Common myeloid progenitor, CD34-positive (primary cell): ENCODE measurements at regions not wholly inside any gene's neighbourhood (a gene's known extent, or its start where the extent isn't known, plus 50 kb on each side); places are given as distances from the start of the nearest gene placed in this dataset.

Source experiments
- CTCF ChIA-PET: fragments of 350-600 bp; sonication (Branson Sonifier 250); formaldehyde crosslinking; loops from one replicate; lab custom pipeline; 2021; ENCODE audit warnings: antibody characterized with exemption; lab: Charles Lee
- POLR2A ChIA-PET: fragments of 350-600 bp; sonication (Branson Sonifier 250); formaldehyde crosslinking; loops from one replicate; lab custom pipeline; 2021; ENCODE audit warnings: antibody characterized with exemption; lab: Charles Lee
- DNase-seq, 3 donors: peaks; one replicate each; pipeline versions ENCODE4 v3.0.0 to v3.0.0-alpha.2; 2013
- H3K27ac ChIP-seq, 2 experiments: 1 replicate in 1 of 2; 2 replicates in 1 of 2; pipeline ENCODE4 v1.7.0; 2013; ENCODE audit warnings: inconsistent platforms in 2 of 2, low read length in 2 of 2, mild to moderate bottlenecking in 2 of 2, low read depth in 1 of 2, moderate library complexity in 1 of 2; ENCODE audit not compliant: severe bottlenecking in 2 of 2, insufficient read depth in 1 of 2, poor library complexity in 1 of 2
- H3K27me3 ChIP-seq, 5 experiments: replicated peaks in 2 of 5; 1 replicate in 3 of 5; 2 replicates in 2 of 5; pipeline versions ENCODE4 v1.6.1 to v1.7.0; 2013; ENCODE audit warnings: low read length in 4 of 5, mild to moderate bottlenecking in 2 of 5, moderate library complexity in 2 of 5, inconsistent platforms in 1 of 5; ENCODE audit not compliant: insufficient read depth in 5 of 5, control insufficient read depth in 4 of 5
- H3K36me3 ChIP-seq, 4 experiments: 1 replicate in 2 of 4; 2 replicates in 2 of 4; pipeline versions ENCODE4 v1.6.1 to v1.7.0; 2013; ENCODE audit warnings: low read length in 3 of 4, control low read depth in 1 of 4, mild to moderate bottlenecking in 1 of 4; ENCODE audit not compliant: control insufficient read depth in 4 of 4, insufficient read depth in 4 of 4
- H3K4me1 ChIP-seq, 4 experiments: 1 replicate in 3 of 4; 2 replicates in 1 of 4; pipeline versions ENCODE4 v1.6.1 to v1.7.1; 2013; ENCODE audit warnings: low read length in 3 of 4, mild to moderate bottlenecking in 3 of 4, control low read depth in 1 of 4, inconsistent platforms in 1 of 4, moderate library complexity in 1 of 4; ENCODE audit not compliant: control insufficient read depth in 4 of 4, insufficient read depth in 4 of 4; ENCODE audit errors: control extremely low read depth in 1 of 4
- H3K4me3 ChIP-seq, 7 experiments: 1 replicate in 4 of 7; 2 replicates in 3 of 7; pipeline versions ENCODE4 v1.5.1 to v1.7.0; 2013; ENCODE audit warnings: mild to moderate bottlenecking in 7 of 7, low read length in 6 of 7, moderate library complexity in 6 of 7, inconsistent platforms in 2 of 7, low read depth in 2 of 7, control low read depth in 1 of 7; ENCODE audit not compliant: insufficient read depth in 4 of 7, control insufficient read depth in 1 of 7; ENCODE audit errors: extremely low read depth in 1 of 7
- H3K9me3 ChIP-seq, 5 experiments: 1 replicate in 4 of 5; 2 replicates in 1 of 5; pipeline versions ENCODE4 v1.6.1 to v1.7.1; 2013; ENCODE audit warnings: low read length in 4 of 5, mild to moderate bottlenecking in 2 of 5, inconsistent platforms in 1 of 5, low read depth in 1 of 5, moderate library complexity in 1 of 5; ENCODE audit not compliant: control insufficient read depth in 4 of 5, insufficient read depth in 2 of 5; ENCODE audit errors: control extremely low read depth in 1 of 5
- WGBS: methylation state at CpG from one replicate; pipeline ENCODE4 v1.1.5; 2013; ENCODE audit not compliant: insufficient coverage; 5-methylcytosine and 5-hydroxymethylcytosine counted together

DNA sequence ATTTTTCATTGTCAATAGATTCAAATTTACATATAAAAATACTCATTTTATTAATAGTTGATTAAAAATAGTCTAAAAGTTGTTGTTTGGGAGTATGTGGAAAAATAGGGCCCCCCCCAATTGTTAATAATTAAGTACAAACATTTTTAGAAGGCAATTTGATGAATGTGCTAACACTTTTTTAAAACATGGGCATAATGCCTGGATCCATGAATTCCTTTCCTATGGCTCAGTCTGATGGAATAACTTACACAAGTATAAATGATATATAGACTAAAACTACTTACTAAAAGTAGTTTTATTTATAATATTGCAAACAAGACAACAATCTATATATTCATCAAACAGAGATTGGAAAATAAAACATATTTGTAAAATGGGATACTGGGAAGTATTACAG lies 247.2 kb upstream of the LRRN1 start:
- Histone ChIP-seq H3K27ac (no peak overlapping the region), H3K27me3 (no peaks in the 10 kb centered on the region), H3K4me1 (no peaks in the 10 kb centered on the region), H3K4me3 (no peak overlapping the region), H3K36me3 (no peaks in the 10 kb centered on the region), H3K9me3 (peaks cover 0 to 13% (median 0%) of the 10 kb centered on the region in 5 experiments)
- CTCF ChIA-PET, result no interaction called here
- POLR2A ChIA-PET, result no interaction called here
- no peak for DNase-seq

DNA sequence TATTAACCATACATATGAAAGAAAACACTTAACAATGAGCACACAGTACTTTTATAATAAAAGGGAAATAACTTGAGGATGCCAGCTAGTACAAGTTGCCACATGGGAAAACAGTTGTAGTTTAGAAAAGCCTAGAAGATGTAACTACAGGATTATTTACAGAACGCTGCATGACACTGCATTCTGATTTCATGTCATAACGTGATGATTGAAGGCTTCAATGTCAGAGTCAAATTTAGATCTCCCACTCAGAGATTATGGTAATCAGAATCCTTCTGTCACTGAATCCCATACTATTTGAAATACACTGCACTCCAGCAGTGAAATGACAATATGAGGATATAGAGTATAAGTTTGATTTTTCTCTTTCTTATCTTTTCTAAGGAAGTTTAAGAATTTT lies 253.9 kb upstream of the LRRN1 start:
- Histone ChIP-seq H3K9me3 (peaks cover 0 to 8% (median 0%) of the 10 kb centered on the region in 5 experiments), H3K27ac (no peak overlapping the region), H3K4me1 (no peaks in the 10 kb centered on the region), H3K36me3 (no peaks in the 10 kb centered on the region), H3K27me3 (no peaks in the 10 kb centered on the region), H3K4me3 (no peak overlapping the region)
- no peak for DNase-seq
- 100% methylated on average over 2 of the region's 2 CpGs for WGBS
- CTCF ChIA-PET, result no interaction called here
- POLR2A ChIA-PET, result no interaction called here

DNA sequence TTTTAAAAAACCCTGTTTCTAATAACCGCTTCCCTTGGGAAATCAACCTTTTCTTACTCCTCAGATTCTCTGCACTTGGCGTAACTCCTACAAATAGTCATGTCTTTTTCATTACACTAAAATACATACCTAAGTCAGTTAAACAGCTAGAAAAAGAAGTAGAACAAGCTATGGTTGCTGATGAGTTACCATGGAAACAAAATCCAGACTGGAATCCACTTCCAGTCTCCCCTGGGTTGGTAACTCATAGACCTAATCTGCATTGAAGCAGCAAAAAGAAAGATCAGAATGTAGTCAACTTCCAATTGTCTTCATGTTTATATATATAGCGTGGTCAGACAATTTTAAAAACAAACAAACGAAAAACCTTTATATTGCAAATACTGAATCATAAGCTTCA lies 260.8 kb upstream of the LRRN1 start:
- no peak for DNase-seq
- POLR2A ChIA-PET, result no interaction called here
- Histone ChIP-seq H3K9me3 (peaks cover 0 to 2% (median 0%) of the 10 kb centered on the region in 5 experiments), H3K27me3 (no peaks in the 10 kb centered on the region), H3K36me3 (no peaks in the 10 kb centered on the region), H3K4me1 (no peaks in the 10 kb centered on the region), H3K4me3 (no peak overlapping the region), H3K27ac (no peak overlapping the region)
- CTCF ChIA-PET, result no interaction called here
- 100% methylated on average over 4 of the region's 4 CpGs for WGBS

- CTCF ChIA-PET, result interaction anchor here (2.0 kb wide), 1 partner anchor 9 kb away, joined by 6 read pairs; no protein-coding TSS in a partner anchor
- Histone ChIP-seq H3K4me3 (no peak overlapping the region), H3K27me3 (no peaks in the 10 kb centered on the region), H3K36me3 (no peaks in the 10 kb centered on the region), H3K4me1 (no peaks in the 10 kb centered on the region), H3K27ac (no peak overlapping the region), H3K9me3 (no peaks in the 10 kb centered on the region)
- no peak for DNase-seq
- POLR2A ChIA-PET, result no interaction called here
- WGBS, result no CpG with 5 or more reads among the region's 1 CpG
Measured at GRCh38 chr3:3532508-3532907, 266.7 kb upstream of the LRRN1 start.

DNA sequence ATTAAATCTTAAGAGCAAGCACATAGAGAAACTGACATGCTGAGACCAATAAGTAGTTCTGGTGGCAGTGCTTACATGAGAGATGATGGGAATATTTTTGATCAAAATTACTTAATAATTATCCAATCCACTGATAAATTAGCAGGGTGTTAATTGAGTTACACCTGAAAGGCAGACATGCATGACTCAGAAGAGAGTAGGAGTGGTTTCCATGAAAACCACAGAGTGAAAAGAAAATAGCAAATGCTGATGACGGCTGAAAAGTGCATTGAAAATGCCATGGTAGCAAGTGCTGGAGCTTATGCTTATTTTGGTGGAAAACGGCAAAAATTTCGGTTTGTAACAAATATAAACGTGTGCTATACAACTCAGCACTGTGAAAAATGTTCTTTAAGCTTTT lies 267.8 kb upstream of the LRRN1 start:
- ChIA-PET POLR2A (no interaction called here), CTCF (interaction anchor here (2.0 kb wide), 1 partner anchor 8 kb away, joined by 6 read pairs; no protein-coding TSS in a partner anchor)
- no peaks in the 10 kb centered on the region for H3K36me3 ChIP-seq

GRCh38 chr3:3519266-3519665 lies 280.0 kb upstream of the LRRN1 start:
- DNase-seq, result no peak
- H3K9me3 ChIP-seq, result no peaks in the 10 kb centered on the region
- H3K27me3 ChIP-seq, result no peaks in the 10 kb centered on the region
- H3K27ac ChIP-seq, result no peak overlapping the region
- 100% methylated on average over 2 of the region's 2 CpGs for WGBS
- no peaks in the 10 kb centered on the region for H3K4me1 ChIP-seq
- POLR2A ChIA-PET, result no interaction called here
- H3K4me3 ChIP-seq, result no peak overlapping the region
- H3K36me3 ChIP-seq, result no peaks in the 10 kb centered on the region
- CTCF ChIA-PET, result interaction anchor here (0.6 kb wide), 1 partner anchor 315 kb away, joined by 4 read pairs; no protein-coding TSS in a partner anchor

More for the DNA sequence above, 267.8 kb upstream of the LRRN1 start:
- H3K27ac ChIP-seq, result no peak overlapping the region
- H3K4me1 ChIP-seq, result no peaks in the 10 kb centered on the region
- no peaks in the 10 kb centered on the region for H3K9me3 ChIP-seq
- no peaks in the 10 kb centered on the region for H3K27me3 ChIP-seq
- DNase-seq, result no peak
- H3K4me3 ChIP-seq, result no peak overlapping the region
- WGBS, result 100% methylated on average over 3 of the region's 4 CpGs

- CTCF ChIA-PET, result interaction anchor here (0.6 kb wide), 1 partner anchor 316 kb away, joined by 3 read pairs; no protein-coding TSS in a partner anchor
- H3K4me1 ChIP-seq, result no peaks in the 10 kb centered on the region
- no peak overlapping the region for H3K27ac ChIP-seq
- H3K4me3 ChIP-seq, result no peak overlapping the region
- H3K27me3 ChIP-seq, result no peaks in the 10 kb centered on the region
- DNase-seq, result no peak
- no peaks in the 10 kb centered on the region for H3K9me3 ChIP-seq
- POLR2A ChIA-PET, result no interaction called here
- no peaks in the 10 kb centered on the region for H3K36me3 ChIP-seq
- WGBS, result 92% methylated on average over 4 of the region's 4 CpGs
Measured at GRCh38 chr3:3516996-3517395, 282.2 kb upstream of the LRRN1 start.
